Hepatocyte (in vitro differentiated cells): ENCODE measurements at regions not wholly inside any gene's neighbourhood (a gene's known extent, or its start where the extent isn't known, plus 50 kb on each side); places are given as distances from the start of the nearest gene placed in this dataset.

ENCODE experiments used
- DNase-seq: peaks from one replicate; pipeline ENCODE4 v3.0.0-alpha.2; 2016; ENCODE audit warnings: low spot score
- H2AFZ ChIP-seq: fragments of 200-600 bp; sonication (generic); 2 replicates; pipeline ENCODE4 v1.6.0; 2016; ENCODE audit warnings: antibody characterized with exemption, mild to moderate bottlenecking
- H3K27ac ChIP-seq: fragments of 200-600 bp; sonication (generic); 2 replicates; pipeline ENCODE4 v1.5.1; 2016; ENCODE audit warnings: mild to moderate bottlenecking
- H3K27me3 ChIP-seq: fragments of 200-600 bp; sonication (generic); 2 replicates; pipeline ENCODE4 v1.6.1; 2016
- H3K36me3 ChIP-seq: fragments of 200-600 bp; sonication (generic); replicated peaks from 2 replicates; pipeline ENCODE4 v1.5.1; 2016; ENCODE audit warnings: low read depth; ENCODE audit not compliant: insufficient read depth
- H3K4me1 ChIP-seq: fragments of 200-600 bp; sonication (generic); 2 replicates; pipeline ENCODE4 v1.5.1; 2016; ENCODE audit warnings: mild to moderate bottlenecking, moderate library complexity; ENCODE audit not compliant: insufficient read depth
- H3K4me2 ChIP-seq: fragments of 200-600 bp; sonication (generic); 2 replicates; pipeline ENCODE4 v1.6.0; 2016
- H3K4me3 ChIP-seq: fragments of 200-600 bp; sonication (generic); 2 replicates; pipeline ENCODE4 v1.5.1; 2016; ENCODE audit warnings: mild to moderate bottlenecking
- H3K79me2 ChIP-seq: fragments of 200-600 bp; sonication (generic); 2 replicates; pipeline ENCODE4 v1.6.0; 2017; ENCODE audit warnings: mild to moderate bottlenecking
- H3K9me2 ChIP-seq: fragments of 200-600 bp; sonication (generic); replicated peaks from 2 replicates; pipeline ENCODE4 v1.6.0; 2017; ENCODE audit warnings: mild to moderate bottlenecking; ENCODE audit not compliant: insufficient read depth
- H3K9me3 ChIP-seq: fragments of 200-600 bp; sonication (generic); 2 replicates; pipeline ENCODE4 v1.5.1; 2016; ENCODE audit warnings: low read depth, mild to moderate bottlenecking
- H4K20me1 ChIP-seq: fragments of 200-600 bp; sonication (generic); 2 replicates; pipeline ENCODE4 v1.6.0; 2016; ENCODE audit warnings: mild to moderate bottlenecking; ENCODE audit not compliant: insufficient read depth, poor library complexity, severe bottlenecking
- EZH2 ChIP-seq: fragments of 200-600 bp; sonication (generic); IDR thresholded peaks from 2 replicates; pipeline ENCODE4 v1.6.1; 2016; ENCODE audit warnings: antibody characterized with exemption, mild to moderate bottlenecking, borderline replicate concordance
- EZH2phosphoT487 ChIP-seq: fragments of 200-600 bp; sonication (generic); IDR thresholded peaks from one replicate; pipeline ENCODE4 v1.6.1; 2018; ENCODE audit warnings: antibody characterized with exemption, mild to moderate bottlenecking, low read depth, moderate library complexity; ENCODE audit not compliant: unreplicated experiment, severe bottlenecking
- WGBS: methylation state at CpG from one replicate; pipeline ENCODE4 v1.1.6; 2016; ENCODE audit warnings: low lambda C conversion rate; ENCODE audit errors: missing lambda C conversion rate; 5-methylcytosine and 5-hydroxymethylcytosine counted together
- TF ChIP-seq, protein P1 (sequence below): fragments of 200-600 bp; sonication (generic); IDR thresholded peaks from 2 replicates; pipeline ENCODE4 v1.5.1; 2016; ENCODE audit warnings: antibody characterized with exemption, mild to moderate bottlenecking; ENCODE audit not compliant: poor library complexity

DNA sequence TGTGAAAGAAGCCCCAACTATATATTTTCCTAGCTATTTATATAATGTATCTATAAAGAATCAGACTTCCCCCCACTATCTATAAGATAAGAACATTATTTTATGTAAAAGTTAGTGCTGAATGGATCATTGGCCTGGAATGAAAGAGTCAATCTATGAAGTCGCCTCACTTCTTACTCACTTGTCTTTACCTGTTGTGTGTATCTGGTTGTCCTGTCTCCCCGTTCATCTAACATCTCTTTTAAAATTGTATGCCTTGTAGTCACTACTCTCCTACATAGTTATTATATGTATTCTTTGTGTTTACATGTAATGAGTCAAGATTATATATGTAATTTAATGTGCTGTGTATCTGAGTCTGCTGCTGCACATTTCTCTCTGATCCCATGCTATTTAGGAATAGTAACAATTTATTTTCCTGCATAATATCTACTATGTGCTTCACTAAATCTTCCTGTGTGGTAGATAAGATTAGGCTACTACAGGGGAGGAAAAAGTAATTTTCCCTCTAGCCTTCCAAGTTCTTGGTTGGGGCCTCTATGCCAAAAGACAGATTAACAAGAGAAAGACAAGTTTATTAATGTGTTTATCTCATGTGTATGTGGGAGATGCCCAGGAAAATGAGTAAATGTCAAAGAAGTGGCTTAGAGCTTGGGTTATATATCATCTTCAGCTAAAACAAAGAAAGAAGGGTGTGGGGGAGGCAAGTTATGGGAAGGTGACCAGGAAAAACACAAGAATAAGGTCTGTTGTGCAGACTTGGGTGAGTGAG is 77.6 kb upstream of the FRMPD4 start:
- no peak overlapping the region for H3K4me2 ChIP-seq

DNA sequence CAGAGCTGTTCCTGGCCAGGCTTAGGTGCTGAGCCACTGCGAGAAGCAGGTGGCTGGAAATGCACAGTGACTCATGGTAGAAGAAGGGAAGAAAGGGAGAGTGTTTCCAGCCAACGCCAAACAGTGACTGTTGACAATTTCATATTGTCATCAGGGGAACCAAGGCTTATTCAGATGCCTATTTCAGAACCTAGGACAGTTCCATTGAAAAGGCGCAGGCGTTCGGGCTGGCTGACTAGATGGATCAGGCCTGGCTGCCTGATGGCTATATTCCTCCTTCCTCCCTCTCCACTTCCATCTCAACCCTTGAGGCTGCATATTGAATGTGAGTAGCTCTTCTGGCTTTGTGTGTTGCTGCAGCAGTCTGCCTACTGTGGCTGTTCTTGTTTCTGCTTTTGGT is 73.0 kb upstream of the FRMPD4 start:
- Histone ChIP-seq H2AFZ (no peak overlapping the region), H3K9me2 (no peaks in the 10 kb centered on the region), H3K27ac (no peak overlapping the region), H4K20me1 (no peaks in the 10 kb centered on the region), H3K9me3 (no peaks in the 10 kb centered on the region), H3K4me3 (no peak overlapping the region), H3K27me3 (no peaks in the 10 kb centered on the region), H3K79me2 (no peaks in the 10 kb centered on the region), H3K4me2 (no peak overlapping the region), H3K4me1 (no peaks in the 10 kb centered on the region), H3K36me3 (no peaks in the 10 kb centered on the region)
- TF ChIP-seq EZH2phosphoT487: no peak
- TF ChIP-seq EZH2: no peak
- TF ChIP-seq, protein P1, sequence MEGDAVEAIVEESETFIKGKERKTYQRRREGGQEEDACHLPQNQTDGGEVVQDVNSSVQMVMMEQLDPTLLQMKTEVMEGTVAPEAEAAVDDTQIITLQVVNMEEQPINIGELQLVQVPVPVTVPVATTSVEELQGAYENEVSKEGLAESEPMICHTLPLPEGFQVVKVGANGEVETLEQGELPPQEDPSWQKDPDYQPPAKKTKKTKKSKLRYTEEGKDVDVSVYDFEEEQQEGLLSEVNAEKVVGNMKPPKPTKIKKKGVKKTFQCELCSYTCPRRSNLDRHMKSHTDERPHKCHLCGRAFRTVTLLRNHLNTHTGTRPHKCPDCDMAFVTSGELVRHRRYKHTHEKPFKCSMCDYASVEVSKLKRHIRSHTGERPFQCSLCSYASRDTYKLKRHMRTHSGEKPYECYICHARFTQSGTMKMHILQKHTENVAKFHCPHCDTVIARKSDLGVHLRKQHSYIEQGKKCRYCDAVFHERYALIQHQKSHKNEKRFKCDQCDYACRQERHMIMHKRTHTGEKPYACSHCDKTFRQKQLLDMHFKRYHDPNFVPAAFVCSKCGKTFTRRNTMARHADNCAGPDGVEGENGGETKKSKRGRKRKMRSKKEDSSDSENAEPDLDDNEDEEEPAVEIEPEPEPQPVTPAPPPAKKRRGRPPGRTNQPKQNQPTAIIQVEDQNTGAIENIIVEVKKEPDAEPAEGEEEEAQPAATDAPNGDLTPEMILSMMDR: no peak
- 53% methylated on average over 5 of the region's 5 CpGs for WGBS
- peak; percentile 42 for DNase-seq

More for the DNA sequence above, 77.6 kb upstream of the FRMPD4 start:
- no peaks in the 10 kb centered on the region for H3K27me3 ChIP-seq
- H4K20me1 ChIP-seq: no peaks in the 10 kb centered on the region
- WGBS: 81% methylated on average over 2 of the region's 2 CpGs
- no peaks in the 10 kb centered on the region for H3K9me3 ChIP-seq
- H2AFZ ChIP-seq: no peak overlapping the region
- H3K27ac ChIP-seq: no peak overlapping the region
- H3K36me3 ChIP-seq: no peaks in the 10 kb centered on the region
- H3K79me2 ChIP-seq: no peaks in the 10 kb centered on the region
- no peaks in the 10 kb centered on the region for H3K4me1 ChIP-seq
- no peak overlapping the region for H3K4me3 ChIP-seq
- TF ChIP-seq EZH2: no peak
- no peak for TF ChIP-seq EZH2phosphoT487
- TF ChIP-seq, protein P1: no peak
- DNase-seq: no peak
- H3K9me2 ChIP-seq: no peaks in the 10 kb centered on the region

DNA sequence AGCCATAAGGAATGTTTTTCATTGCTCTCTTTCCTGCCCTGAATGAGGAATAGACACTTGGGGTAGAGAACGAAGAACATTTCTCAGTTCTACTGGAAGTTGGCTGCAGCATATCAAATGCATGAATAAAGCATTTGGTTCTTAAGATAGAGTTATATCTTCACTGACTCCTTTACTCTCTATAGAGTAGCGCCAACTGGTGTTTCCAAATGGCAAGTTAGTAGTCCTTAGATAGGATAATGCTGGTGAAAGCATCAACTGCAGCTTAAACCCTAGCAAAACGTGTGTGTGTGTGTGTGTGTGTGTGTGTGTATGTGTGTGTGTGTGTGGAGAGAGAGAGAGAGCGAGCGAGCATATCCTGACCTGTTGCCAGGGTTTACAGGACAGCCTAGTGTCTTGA is 62.2 kb upstream of the FRMPD4 start:
- Histone ChIP-seq H3K4me1 (no peaks in the 10 kb centered on the region), H3K4me2 (no peak overlapping the region), H3K9me3 (no peaks in the 10 kb centered on the region), H3K27ac (no peak overlapping the region), H3K4me3 (no peak overlapping the region), H3K9me2 (no peaks in the 10 kb centered on the region), H3K36me3 (no peaks in the 10 kb centered on the region), H3K79me2 (no peaks in the 10 kb centered on the region), H2AFZ (no peak overlapping the region), H3K27me3 (no peaks in the 10 kb centered on the region), H4K20me1 (no peaks in the 10 kb centered on the region)
- DNase-seq: no peak
- WGBS: 48% methylated on average over 5 of the region's 5 CpGs
- TF ChIP-seq, protein P1: no peak
- TF ChIP-seq EZH2phosphoT487 (no peak), EZH2 (no peak)
